SK-N-SH (cell line): ENCODE measurements at regions not wholly inside any gene's neighbourhood (a gene's known extent, or its start where the extent isn't known, plus 50 kb on each side); places are given as distances from the start of the nearest gene placed in this dataset.

Experiments used
- RFX5 ChIP-seq: IDR thresholded peaks from 2 replicates; pipeline ENCODE4 v1.6.1; 2012; ENCODE audit warnings: mild to moderate bottlenecking, improper control_type of control experiment, low read length
- TCF12 ChIP-seq: IDR thresholded peaks from 2 replicates; pipeline ENCODE4 v1.4.0; 2012
- TF ChIP-seq, protein P1 (sequence below): fragments of 200-600 bp; sonication (generic); IDR thresholded peaks from 2 replicates; pipeline ENCODE4 v1.6.1; 2017; ENCODE audit warnings: antibody characterized with exemption, mild to moderate bottlenecking, moderate library complexity

DNA sequence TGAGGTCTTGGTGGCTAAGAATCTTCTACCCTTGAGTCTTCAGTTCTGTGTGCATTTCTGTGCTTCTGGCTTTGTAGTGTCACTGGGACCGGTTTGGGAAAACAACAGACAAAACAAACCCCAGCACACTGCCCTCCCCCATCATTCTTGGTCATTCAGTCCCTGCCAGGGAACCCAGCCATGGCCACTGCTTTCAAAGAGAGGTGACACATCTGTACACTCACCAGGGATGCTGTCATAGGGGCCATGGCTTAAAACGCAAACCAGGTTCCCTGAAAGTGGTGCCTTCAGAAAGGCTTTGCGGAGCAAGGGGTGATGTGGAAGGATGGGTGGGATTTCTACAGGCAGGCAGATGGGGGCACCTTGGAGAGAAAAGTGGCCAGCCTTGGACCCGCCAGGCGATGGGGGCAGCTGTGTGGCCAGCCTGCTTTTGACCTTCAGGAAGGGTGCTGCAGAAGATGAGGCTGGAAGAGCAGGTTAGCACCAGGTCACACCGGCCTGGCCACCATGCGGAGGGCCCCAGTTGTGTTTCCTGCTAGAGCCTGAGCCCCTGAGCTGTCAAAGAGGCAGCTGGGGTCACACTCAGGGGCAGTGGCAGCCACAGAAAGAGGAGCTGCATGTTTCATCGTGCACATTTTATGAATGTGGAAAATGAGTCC, 101.3 kb downstream of the INHBB start:
- TF ChIP-seq RFX5 (no peak), TCF12 (no peak)
- TF ChIP-seq, protein P1, sequence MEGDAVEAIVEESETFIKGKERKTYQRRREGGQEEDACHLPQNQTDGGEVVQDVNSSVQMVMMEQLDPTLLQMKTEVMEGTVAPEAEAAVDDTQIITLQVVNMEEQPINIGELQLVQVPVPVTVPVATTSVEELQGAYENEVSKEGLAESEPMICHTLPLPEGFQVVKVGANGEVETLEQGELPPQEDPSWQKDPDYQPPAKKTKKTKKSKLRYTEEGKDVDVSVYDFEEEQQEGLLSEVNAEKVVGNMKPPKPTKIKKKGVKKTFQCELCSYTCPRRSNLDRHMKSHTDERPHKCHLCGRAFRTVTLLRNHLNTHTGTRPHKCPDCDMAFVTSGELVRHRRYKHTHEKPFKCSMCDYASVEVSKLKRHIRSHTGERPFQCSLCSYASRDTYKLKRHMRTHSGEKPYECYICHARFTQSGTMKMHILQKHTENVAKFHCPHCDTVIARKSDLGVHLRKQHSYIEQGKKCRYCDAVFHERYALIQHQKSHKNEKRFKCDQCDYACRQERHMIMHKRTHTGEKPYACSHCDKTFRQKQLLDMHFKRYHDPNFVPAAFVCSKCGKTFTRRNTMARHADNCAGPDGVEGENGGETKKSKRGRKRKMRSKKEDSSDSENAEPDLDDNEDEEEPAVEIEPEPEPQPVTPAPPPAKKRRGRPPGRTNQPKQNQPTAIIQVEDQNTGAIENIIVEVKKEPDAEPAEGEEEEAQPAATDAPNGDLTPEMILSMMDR = no peak
